Heart left ventricle (tissue), 13 donors: ENCODE measurements at regions not wholly inside any gene's neighbourhood (a gene's known extent, or its start where the extent isn't known, plus 50 kb on each side); places are given as distances from the start of the nearest gene placed in this dataset.

Experiments used
- CTCF ChIP-seq, 12 donors: fragments of 200-600 bp; sonication (generic) in 4 of 12; IDR thresholded peaks; one replicate each; pipeline versions ENCODE4 v1.5.0 to v1.8.0; 2018 to 2022; ENCODE audit warnings: antibody characterized with exemption in 12 of 12, mild to moderate bottlenecking in 5 of 12
- POLR2A ChIP-seq, 2 donors: fragments of 450-650 bp; IDR thresholded peaks; one replicate each; pipeline ENCODE4 v1.6.1; 2017; ENCODE audit warnings: antibody characterized with exemption in 2 of 2, mild to moderate bottlenecking in 2 of 2, moderate library complexity in 2 of 2
- donor health status: ischemic (EF 13 %, LVEDD 7.1; RV severe dilation, severe dysfunction).
- donor health status: DM: no; HTN: yes; CAD: no.
- donor health status: DM: no; HTN: no; CAD: no.
- donor health status: ischemic (EF 25% LVEDD 6.9; RV normal size, moderate dysfunction).
- donor health status: ischemic (EF 25% LVEDD 5.7; RV mildly dilated, moderate dysfunction).
- donor health status: ischemic (EF 35%, LVEDD 5.7; RV mildly dilated, moderate dysfunction).
- donor health status: nonischemic (EF 11% LVEDD 7.7; RV severe dilation, severe dysfunction).
- donor health status: DM: yes; HTN: yes; CAD: no.
- donor health status: PGD.
- donor health status: ischemic (EF 29% LVEDD 5.4; RV normal size, mild dysfunction).
- donor health status: nonischemic (EF 23%, LVEDD 6.1; RV moderate dilation, normal function).

GRCh38 chr9:16221366-16221765, 649.1 kb downstream of the BNC2 start:
- TF ChIP-seq CTCF (IDR thresholded peaks at IDR 0.05) (no peak), POLR2A (IDR thresholded peaks at IDR 0.05) (no peak)
